ENCODE measurements at regions not wholly inside any gene's neighbourhood (a gene's known extent, or its start where the extent isn't known, plus 50 kb on each side); places are given as distances from the start of the nearest gene placed in this dataset.

DNA sequence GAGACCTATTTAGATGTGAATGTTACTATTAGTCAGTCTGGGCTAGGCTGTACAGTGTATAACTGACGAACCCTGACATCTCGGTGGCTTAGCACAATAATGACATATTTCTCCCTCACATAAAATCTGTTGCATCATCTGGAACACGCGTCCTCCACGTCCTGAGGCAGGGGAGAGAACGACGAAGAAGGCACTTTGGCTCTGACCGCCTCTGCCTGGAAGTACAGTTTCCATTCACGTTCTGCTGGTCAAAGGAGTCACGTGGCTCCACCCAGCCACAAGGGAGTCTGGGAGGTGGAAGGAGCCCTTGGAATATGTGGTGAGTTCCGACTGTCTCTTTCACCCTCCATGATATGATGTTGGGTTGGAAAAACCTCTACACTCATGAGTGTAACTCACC is 55.1 kb upstream of the CD82 start:
- Mint-ChIP-seq H3K27ac (ENCODE audit: unreplicated experiment) (no peak overlapping the region), H3K9me3 (ENCODE audit: low read depth, unreplicated experiment) (no peaks in the 10 kb centered on the region), H3K27me3 (ENCODE audit: unreplicated experiment) (peaks cover 48% of the 10 kb centered on the region), H3K4me3 (ENCODE audit: low read depth, unreplicated experiment) (no peak overlapping the region), H3K4me1 (ENCODE audit: low read depth, unreplicated experiment) (no peaks in the 10 kb centered on the region), H3K36me3 (ENCODE audit: insufficient read depth, unreplicated experiment) (no peaks in the 10 kb centered on the region)
- CTCF ChIA-PET: no interaction called here
- intact Hi-C loops (cut with micrococcal nuclease; ENCODE audit: unreplicated experiment): no loop called here
- DNase-seq: no peak
- no TSS peak for BruUV-seq (replicated peaks)
- TF ChIP-seq, protein P1, sequence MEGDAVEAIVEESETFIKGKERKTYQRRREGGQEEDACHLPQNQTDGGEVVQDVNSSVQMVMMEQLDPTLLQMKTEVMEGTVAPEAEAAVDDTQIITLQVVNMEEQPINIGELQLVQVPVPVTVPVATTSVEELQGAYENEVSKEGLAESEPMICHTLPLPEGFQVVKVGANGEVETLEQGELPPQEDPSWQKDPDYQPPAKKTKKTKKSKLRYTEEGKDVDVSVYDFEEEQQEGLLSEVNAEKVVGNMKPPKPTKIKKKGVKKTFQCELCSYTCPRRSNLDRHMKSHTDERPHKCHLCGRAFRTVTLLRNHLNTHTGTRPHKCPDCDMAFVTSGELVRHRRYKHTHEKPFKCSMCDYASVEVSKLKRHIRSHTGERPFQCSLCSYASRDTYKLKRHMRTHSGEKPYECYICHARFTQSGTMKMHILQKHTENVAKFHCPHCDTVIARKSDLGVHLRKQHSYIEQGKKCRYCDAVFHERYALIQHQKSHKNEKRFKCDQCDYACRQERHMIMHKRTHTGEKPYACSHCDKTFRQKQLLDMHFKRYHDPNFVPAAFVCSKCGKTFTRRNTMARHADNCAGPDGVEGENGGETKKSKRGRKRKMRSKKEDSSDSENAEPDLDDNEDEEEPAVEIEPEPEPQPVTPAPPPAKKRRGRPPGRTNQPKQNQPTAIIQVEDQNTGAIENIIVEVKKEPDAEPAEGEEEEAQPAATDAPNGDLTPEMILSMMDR (IDR thresholded peaks at IDR 0.05; ENCODE audit: unreplicated experiment): no peak

DNA sequence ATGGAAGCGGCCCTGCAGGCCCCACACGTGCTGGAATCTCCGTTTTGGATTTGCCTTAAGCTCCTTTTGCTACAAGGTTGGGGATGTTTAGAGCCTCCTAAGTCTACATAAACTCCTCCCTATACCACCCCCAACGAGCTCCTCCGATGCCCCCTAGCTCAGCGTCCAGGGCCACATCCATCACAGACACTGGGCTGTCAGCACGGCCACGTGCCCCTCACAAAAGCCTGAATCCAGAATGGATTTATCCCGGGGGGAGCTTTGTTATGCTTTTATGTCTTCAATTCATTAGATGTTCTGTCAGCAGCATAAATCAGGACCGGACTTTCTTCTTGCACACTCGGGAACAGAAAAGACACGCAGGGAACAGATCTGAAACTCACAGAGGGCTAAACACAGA is 52.6 kb upstream of the CD82 start:
- H3K27me3 Mint-ChIP-seq (ENCODE audit: unreplicated experiment): peaks cover 66% of the 10 kb centered on the region
- intact Hi-C loops (cut with micrococcal nuclease; ENCODE audit: unreplicated experiment): no loop called here
- no peak for DNase-seq
- no TSS peak for BruUV-seq (replicated peaks)
- TF ChIP-seq, protein P1 (IDR thresholded peaks at IDR 0.05; ENCODE audit: unreplicated experiment): no peak
- H3K4me1 Mint-ChIP-seq (ENCODE audit: low read depth, unreplicated experiment): no peaks in the 10 kb centered on the region
- no peaks in the 10 kb centered on the region for H3K36me3 Mint-ChIP-seq (ENCODE audit: insufficient read depth, unreplicated experiment)
- H3K4me3 Mint-ChIP-seq (ENCODE audit: low read depth, unreplicated experiment): no peak overlapping the region
- no peak overlapping the region for H3K27ac Mint-ChIP-seq (ENCODE audit: unreplicated experiment)
- no peaks in the 10 kb centered on the region for H3K9me3 Mint-ChIP-seq (ENCODE audit: low read depth, unreplicated experiment)
- CTCF ChIA-PET: interaction anchor here (1.1 kb wide), 1 partner anchor 9 kb away, joined by 4 read pairs; no protein-coding TSS in a partner anchor

DNA sequence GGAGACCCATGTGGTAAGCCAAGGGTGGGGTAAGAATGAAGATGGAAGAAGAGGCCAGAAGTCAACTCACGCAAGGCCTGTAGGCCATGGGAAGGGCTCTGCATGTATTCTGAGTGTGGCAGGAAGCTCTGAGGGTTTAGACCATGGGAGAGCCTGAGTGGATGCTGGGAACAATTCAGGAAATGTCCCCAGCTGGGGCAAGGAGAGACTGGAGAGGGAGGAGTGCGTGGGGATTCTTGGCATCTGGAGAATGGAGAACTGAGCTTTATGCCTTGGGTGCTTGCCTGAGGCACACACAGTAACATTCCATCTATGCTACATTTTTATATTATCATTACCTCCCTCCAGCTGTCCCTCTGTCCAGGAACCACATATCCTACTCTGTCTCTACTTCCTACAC is 50.4 kb upstream of the CD82 start:
- BruUV-seq (replicated peaks): no TSS peak
- H3K36me3 Mint-ChIP-seq (ENCODE audit: insufficient read depth, unreplicated experiment): no peaks in the 10 kb centered on the region
- no peaks in the 10 kb centered on the region for H3K4me1 Mint-ChIP-seq (ENCODE audit: low read depth, unreplicated experiment)
- peaks cover 89% of the 10 kb centered on the region for H3K27me3 Mint-ChIP-seq (ENCODE audit: unreplicated experiment)
- no peak for DNase-seq
- intact Hi-C loops (cut with micrococcal nuclease; ENCODE audit: unreplicated experiment): no loop called here
- H3K27ac Mint-ChIP-seq (ENCODE audit: unreplicated experiment): no peak overlapping the region
- CTCF ChIA-PET: no interaction called here
- H3K9me3 Mint-ChIP-seq (ENCODE audit: low read depth, unreplicated experiment): no peaks in the 10 kb centered on the region
- H3K4me3 Mint-ChIP-seq (ENCODE audit: low read depth, unreplicated experiment): no peak overlapping the region
- TF ChIP-seq, protein P1 (IDR thresholded peaks at IDR 0.05; ENCODE audit: unreplicated experiment): no peak
